ENCODE measurements at regions not wholly inside any gene's neighbourhood (a gene's known extent, or its start where the extent isn't known, plus 50 kb on each side); places are given as distances from the start of the nearest gene placed in this dataset.

- Mint-ChIP-seq H3K36me3 (ENCODE audit: low read depth) (no peaks in the 10 kb centered on the region), H3K27me3 (ENCODE audit: insufficient read depth, low read depth, poor library complexity) (peaks cover 4% of the 10 kb centered on the region), H3K4me1 (peaks cover 29% of the 10 kb centered on the region), H3K9me3 (no peaks in the 10 kb centered on the region), H3K27ac (no peak overlapping the region), H3K4me3 (no peak overlapping the region)
- Histone ChIP-seq H3F3A (replicated peaks; ENCODE audit: low read depth) (peaks cover 10% of the 10 kb centered on the region; the same call in 1 of the 2 replicates), H4K20me1 (replicated peaks; ENCODE audit: insufficient read depth) (no peaks in the 10 kb centered on the region), H3K4me1 (ENCODE audit: insufficient read depth) (peaks cover 32% of the 10 kb centered on the region), H3K79me2 (replicated peaks; ENCODE audit: insufficient read depth) (no peaks in the 10 kb centered on the region), H3K27ac (ENCODE audit: low read depth) (no peak overlapping the region), H3K36me3 (ENCODE audit: insufficient read depth) (no peaks in the 10 kb centered on the region), H3K4me3 (no peak overlapping the region), H3K9me2 (ENCODE audit: insufficient read depth) (peaks cover 15% of the 10 kb centered on the region), H3K27me3 (ENCODE audit: insufficient read depth) (no peaks in the 10 kb centered on the region), H2AFZ (no peak overlapping the region), H3K4me2 (no peak overlapping the region)
- no peak for ATAC-seq
- no peak for DNase-seq (ENCODE audit: low spot score)
- TF ChIP-seq CREB1 (CRISPR knock-in tag; IDR thresholded peaks at IDR 0.05; ENCODE audit: low read depth) = no peak
- TF ChIP-seq, protein P1, sequence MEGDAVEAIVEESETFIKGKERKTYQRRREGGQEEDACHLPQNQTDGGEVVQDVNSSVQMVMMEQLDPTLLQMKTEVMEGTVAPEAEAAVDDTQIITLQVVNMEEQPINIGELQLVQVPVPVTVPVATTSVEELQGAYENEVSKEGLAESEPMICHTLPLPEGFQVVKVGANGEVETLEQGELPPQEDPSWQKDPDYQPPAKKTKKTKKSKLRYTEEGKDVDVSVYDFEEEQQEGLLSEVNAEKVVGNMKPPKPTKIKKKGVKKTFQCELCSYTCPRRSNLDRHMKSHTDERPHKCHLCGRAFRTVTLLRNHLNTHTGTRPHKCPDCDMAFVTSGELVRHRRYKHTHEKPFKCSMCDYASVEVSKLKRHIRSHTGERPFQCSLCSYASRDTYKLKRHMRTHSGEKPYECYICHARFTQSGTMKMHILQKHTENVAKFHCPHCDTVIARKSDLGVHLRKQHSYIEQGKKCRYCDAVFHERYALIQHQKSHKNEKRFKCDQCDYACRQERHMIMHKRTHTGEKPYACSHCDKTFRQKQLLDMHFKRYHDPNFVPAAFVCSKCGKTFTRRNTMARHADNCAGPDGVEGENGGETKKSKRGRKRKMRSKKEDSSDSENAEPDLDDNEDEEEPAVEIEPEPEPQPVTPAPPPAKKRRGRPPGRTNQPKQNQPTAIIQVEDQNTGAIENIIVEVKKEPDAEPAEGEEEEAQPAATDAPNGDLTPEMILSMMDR (conservative IDR thresholded peaks at IDR 0.05; ENCODE audit: low read depth in 2 of 2) = no peak
- TF ChIP-seq EZH2phosphoT487 (IDR thresholded peaks at IDR 0.05; ENCODE audit: unreplicated experiment) = no peak
- TF ChIP-seq JUNB (IDR thresholded peaks at IDR 0.05; ENCODE audit: unreplicated experiment) = no peak
- TF ChIP-seq, protein P2, sequence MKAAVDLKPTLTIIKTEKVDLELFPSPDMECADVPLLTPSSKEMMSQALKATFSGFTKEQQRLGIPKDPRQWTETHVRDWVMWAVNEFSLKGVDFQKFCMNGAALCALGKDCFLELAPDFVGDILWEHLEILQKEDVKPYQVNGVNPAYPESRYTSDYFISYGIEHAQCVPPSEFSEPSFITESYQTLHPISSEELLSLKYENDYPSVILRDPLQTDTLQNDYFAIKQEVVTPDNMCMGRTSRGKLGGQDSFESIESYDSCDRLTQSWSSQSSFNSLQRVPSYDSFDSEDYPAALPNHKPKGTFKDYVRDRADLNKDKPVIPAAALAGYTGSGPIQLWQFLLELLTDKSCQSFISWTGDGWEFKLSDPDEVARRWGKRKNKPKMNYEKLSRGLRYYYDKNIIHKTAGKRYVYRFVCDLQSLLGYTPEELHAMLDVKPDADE (IDR thresholded peaks at IDR 0.05) = no peak
- TF ChIP-seq ZNF331 (CRISPR knock-in tag; IDR thresholded peaks at IDR 0.05; ENCODE audit: low read depth) = no peak
- TF ChIP-seq ZNF114 (CRISPR knock-in tag; IDR thresholded peaks at IDR 0.05) = no peak
- no peak for TF ChIP-seq ZNF462 (CRISPR knock-in tag; IDR thresholded peaks at IDR 0.05)
- TF ChIP-seq STAT1 (IDR thresholded peaks at IDR 0.05; ENCODE audit: unreplicated experiment) = no peak
- TF ChIP-seq REST (IDR thresholded peaks at IDR 0.05; ENCODE audit: unreplicated experiment) = no peak
- no peak for TF ChIP-seq POLR2AphosphoS5 (IDR thresholded peaks at IDR 0.05; ENCODE audit: low read depth)
Observed at GRCh38 chr20:21573259-21573658, 59.4 kb upstream of the NKX2-2 start.
